B cell (primary cell): ENCODE measurements at regions not wholly inside any gene's neighbourhood (a gene's known extent, or its start where the extent isn't known, plus 50 kb on each side); places are given as distances from the start of the nearest gene placed in this dataset.

Experiments used
- EZH2 ChIP-seq: IDR thresholded peaks from 2 replicates; pipeline ENCODE4 v1.6.1; 2012; ENCODE audit warnings: borderline replicate concordance, low read depth, mild to moderate bottlenecking, moderate library complexity, low read length; ENCODE audit not compliant: insufficient read depth, poor library complexity, severe bottlenecking
- TF ChIP-seq, protein P1 (sequence below): fragments of 200-600 bp; IDR thresholded peaks from one replicate; pipeline ENCODE4 v1.8.0; 2022; ENCODE audit warnings: antibody characterized with exemption, mild to moderate bottlenecking

DNA sequence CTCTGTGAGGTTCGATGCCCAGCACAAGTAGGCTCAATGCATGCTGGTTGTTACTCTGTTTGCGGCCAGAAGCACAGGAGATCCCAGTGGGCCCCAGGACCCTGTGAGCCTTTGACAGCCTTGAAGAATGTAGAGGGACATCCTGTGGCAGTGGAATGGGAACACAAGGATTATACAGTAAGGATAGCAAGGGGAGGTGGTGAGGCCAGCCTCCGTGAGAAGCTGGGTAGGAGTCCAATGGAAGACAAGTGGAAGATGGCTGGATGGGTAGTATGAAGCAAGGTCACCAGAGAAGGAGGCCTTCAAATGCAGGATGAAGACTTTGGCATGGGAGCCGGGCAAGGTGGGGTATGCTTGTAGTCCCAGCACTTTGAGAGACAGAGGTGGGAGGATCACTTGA lies 622.9 kb upstream of the CDH4 start:
- TF ChIP-seq, protein P1, sequence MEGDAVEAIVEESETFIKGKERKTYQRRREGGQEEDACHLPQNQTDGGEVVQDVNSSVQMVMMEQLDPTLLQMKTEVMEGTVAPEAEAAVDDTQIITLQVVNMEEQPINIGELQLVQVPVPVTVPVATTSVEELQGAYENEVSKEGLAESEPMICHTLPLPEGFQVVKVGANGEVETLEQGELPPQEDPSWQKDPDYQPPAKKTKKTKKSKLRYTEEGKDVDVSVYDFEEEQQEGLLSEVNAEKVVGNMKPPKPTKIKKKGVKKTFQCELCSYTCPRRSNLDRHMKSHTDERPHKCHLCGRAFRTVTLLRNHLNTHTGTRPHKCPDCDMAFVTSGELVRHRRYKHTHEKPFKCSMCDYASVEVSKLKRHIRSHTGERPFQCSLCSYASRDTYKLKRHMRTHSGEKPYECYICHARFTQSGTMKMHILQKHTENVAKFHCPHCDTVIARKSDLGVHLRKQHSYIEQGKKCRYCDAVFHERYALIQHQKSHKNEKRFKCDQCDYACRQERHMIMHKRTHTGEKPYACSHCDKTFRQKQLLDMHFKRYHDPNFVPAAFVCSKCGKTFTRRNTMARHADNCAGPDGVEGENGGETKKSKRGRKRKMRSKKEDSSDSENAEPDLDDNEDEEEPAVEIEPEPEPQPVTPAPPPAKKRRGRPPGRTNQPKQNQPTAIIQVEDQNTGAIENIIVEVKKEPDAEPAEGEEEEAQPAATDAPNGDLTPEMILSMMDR, result no peak
- no peak for TF ChIP-seq EZH2
